ENCODE measurements at regions not wholly inside any gene's neighbourhood (a gene's known extent, or its start where the extent isn't known, plus 50 kb on each side); places are given as distances from the start of the nearest gene placed in this dataset.

DNA sequence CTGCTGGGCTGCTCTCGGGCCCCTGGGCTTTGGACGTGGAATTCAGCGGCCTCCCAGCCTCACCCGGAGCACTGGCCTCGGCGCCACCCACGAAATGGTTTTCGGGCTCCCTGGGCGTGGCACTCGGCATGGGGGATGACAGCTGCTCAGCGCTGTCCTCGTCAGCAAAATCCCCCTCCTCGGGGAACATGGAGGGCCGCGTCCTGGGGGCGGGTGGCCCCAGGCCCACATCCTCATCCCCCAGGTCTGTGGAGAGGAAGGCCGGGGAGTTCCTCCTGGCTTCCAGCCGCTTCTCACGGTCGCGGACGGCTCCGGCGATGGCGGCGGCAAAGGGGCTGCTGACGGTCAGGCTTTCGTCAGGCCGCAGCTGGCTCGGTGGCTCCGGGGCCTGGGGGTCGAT lies 88.4 kb downstream of the CTTN start:
- POLR2A ChIA-PET: no interaction called here
- no peak for DNase-seq (ENCODE audit: low read depth, low spot score)
- TF ChIP-seq, protein P1, sequence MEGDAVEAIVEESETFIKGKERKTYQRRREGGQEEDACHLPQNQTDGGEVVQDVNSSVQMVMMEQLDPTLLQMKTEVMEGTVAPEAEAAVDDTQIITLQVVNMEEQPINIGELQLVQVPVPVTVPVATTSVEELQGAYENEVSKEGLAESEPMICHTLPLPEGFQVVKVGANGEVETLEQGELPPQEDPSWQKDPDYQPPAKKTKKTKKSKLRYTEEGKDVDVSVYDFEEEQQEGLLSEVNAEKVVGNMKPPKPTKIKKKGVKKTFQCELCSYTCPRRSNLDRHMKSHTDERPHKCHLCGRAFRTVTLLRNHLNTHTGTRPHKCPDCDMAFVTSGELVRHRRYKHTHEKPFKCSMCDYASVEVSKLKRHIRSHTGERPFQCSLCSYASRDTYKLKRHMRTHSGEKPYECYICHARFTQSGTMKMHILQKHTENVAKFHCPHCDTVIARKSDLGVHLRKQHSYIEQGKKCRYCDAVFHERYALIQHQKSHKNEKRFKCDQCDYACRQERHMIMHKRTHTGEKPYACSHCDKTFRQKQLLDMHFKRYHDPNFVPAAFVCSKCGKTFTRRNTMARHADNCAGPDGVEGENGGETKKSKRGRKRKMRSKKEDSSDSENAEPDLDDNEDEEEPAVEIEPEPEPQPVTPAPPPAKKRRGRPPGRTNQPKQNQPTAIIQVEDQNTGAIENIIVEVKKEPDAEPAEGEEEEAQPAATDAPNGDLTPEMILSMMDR (IDR thresholded peaks at IDR 0.05; ENCODE audit: insufficient read depth, low read length, missing control alignments): no peak
- CTCF ChIA-PET: no interaction called here
- no peak overlapping the region for H3K4me3 ChIP-seq (ENCODE audit: low read depth, low read length)

DNA sequence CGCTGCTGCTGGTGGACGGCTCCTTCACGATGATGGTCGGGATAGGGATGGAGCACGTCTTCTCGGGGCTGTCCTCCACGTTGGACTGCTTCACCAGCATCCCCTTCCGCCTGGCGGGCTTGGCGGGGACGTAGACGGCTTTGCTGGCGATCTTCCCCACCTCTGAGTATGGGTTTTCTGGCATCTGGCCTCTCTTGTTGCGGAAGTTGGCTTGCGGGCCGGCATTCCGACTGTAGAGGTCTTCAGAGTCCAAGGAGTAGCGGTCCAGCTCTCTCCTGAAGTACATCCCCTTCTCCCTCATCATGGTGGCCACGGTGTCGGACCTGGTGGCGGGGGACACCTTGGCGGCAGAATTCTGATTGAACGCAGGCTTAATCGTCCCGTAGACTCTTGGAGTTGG lies 88.8 kb downstream of the CTTN start:
- DNase-seq (ENCODE audit: low read depth, low spot score): no peak
- POLR2A ChIA-PET: no interaction called here
- TF ChIP-seq, protein P1 (IDR thresholded peaks at IDR 0.05; ENCODE audit: insufficient read depth, low read length, missing control alignments): no peak
- CTCF ChIA-PET: no interaction called here
- no peak overlapping the region for H3K4me3 ChIP-seq (ENCODE audit: low read depth, low read length)

DNA sequence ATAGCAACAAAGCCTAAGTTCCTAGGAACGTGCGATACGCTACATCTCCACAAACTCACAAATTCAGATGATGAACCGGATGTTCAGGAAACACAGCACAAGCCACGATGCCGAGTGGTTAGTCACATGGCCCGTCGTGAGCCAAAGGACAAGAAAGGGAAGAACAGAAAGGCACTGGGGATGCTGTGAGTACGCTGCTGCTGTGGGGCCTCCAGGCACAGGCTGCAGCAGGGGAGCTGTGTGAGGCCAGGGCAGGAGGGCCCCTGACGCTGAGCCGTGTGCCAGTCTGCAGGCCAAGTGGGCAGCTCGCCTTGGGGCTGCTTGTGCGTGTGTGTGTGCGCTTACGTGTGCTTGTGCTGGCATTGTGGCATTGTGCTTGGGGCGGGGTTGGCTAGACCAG lies 89.4 kb downstream of the CTTN start:
- CTCF ChIA-PET: no interaction called here
- TF ChIP-seq, protein P1 (IDR thresholded peaks at IDR 0.05; ENCODE audit: insufficient read depth, low read length, missing control alignments): no peak
- DNase-seq (ENCODE audit: low read depth, low spot score): no peak
- POLR2A ChIA-PET: no interaction called here
- H3K4me3 ChIP-seq (ENCODE audit: low read depth, low read length): no peak overlapping the region

DNA sequence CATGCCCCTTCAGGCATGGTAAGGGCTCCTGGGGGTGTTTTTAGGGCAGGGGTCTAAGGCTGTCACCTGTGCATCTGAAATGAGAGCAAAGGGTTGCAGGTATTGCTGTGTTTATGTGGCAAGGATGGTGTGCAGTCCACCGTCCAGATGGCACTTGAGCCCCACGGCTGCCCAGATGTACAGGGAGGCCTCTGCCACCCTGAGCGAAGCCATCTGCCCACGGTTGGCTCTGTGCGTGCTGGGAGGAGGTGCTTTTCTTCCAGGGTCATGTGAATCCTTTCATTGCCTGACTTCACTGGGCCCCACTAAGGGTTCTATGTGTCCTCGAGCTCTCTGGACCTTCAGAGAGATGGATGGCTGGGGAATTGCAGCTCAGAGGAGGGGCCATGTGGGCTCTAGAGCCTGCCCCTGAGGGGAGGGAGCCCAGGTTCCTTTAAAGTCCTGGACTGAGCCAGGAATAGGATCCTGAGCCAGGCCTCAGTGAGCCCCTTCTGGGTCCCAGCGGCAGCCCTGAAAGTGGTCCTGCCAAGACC lies 89.9 kb downstream of the CTTN start:
- CTCF ChIA-PET: no interaction called here
- TF ChIP-seq, protein P1 (IDR thresholded peaks at IDR 0.05; ENCODE audit: insufficient read depth, low read length, missing control alignments): no peak

DNA sequence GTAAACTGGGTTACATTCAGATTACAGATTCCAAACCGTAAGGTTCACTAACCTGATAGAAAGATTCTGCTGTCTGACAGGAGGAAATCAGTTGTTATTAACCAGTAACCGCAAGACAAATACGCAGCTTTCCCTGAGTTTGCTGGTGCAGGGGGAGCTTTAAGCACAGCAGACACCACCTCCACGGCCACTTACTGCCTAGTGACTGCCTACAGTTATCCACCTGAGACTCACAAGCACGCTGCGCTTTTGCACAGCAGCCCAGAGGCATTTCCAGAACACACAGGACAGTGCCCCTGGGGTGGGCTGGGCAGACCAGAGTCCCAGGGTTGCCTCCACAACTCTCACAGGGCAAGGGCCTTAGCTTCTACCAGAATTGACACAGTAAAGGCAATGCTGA lies 90.9 kb downstream of the CTTN start:
- TF ChIP-seq, protein P1 (IDR thresholded peaks at IDR 0.05; ENCODE audit: insufficient read depth, low read length, missing control alignments): no peak
- H3K4me3 ChIP-seq (ENCODE audit: low read depth, low read length): no peak overlapping the region
- no peak for DNase-seq (ENCODE audit: low read depth, low spot score)
- ChIA-PET POLR2A (no interaction called here), CTCF (no interaction called here)

More for the DNA sequence above, 89.9 kb downstream of the CTTN start:
- H3K4me3 ChIP-seq (ENCODE audit: low read depth, low read length): no peak overlapping the region
- DNase-seq (ENCODE audit: low read depth, low spot score): no peak
- POLR2A ChIA-PET: no interaction called here

DNA sequence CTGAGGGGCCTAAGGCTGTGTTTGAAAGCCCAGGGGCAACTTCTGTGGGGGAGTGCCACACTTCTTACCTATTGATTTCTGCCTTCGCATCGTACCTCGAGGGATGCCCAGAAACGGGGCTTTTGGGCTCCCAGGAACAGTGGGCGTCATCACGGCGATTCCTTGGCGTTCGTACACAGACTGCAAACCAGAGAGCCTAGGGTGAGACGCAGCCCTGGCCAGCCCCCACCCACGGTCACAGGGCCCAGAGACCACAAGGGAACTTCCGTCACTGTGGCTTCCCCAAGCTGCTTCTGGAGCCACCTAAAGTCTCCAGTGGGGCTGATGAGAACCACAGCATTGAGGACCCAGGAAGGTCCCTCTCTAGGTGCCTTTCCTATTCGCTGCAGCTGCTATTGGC lies 91.9 kb downstream of the CTTN start:
- CTCF ChIA-PET: no interaction called here
- H3K4me3 ChIP-seq (ENCODE audit: low read depth, low read length): no peak overlapping the region
- POLR2A ChIA-PET: no interaction called here
- DNase-seq (ENCODE audit: low read depth, low spot score): no peak
- TF ChIP-seq, protein P1 (IDR thresholded peaks at IDR 0.05; ENCODE audit: insufficient read depth, low read length, missing control alignments): no peak

Measured in AG04449 (cell line).